ENCODE measurements at regions not wholly inside any gene's neighbourhood (a gene's known extent, or its start where the extent isn't known, plus 50 kb on each side); places are given as distances from the start of the nearest gene placed in this dataset.

DNA sequence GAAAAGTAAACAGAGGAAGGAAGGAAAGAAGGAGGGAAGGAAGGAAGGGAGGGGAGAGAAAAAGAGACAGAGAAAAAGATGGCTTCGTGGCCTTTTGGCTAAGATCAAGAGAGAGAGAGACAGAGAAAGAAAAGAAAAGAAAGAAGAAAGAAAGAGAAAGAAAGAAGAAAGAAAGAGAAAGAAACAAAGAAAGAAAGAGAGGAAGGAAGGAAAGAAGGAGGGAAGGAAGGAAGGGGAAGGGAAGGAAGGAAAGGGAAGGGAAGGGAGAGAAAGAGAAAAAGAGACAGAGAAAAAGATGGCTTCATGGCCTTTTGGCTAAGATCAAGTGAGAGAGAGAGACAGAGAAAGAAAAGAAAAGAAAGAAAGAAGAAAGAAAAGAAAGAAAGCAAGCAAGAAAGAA, 91.4 kb downstream of the PRLHR start:
- no peak for TF ChIP-seq NFIC (IDR thresholded peaks at IDR 0.05; ENCODE audit: low read length)
- TF ChIP-seq NFE2 (CRISPR knock-in tag; IDR thresholded peaks at IDR 0.05) = no peak
- TF ChIP-seq ZMYM4 (CRISPR knock-in tag; IDR thresholded peaks at IDR 0.05) = no peak
- TF ChIP-seq BCL6 (CRISPR knock-in tag; IDR thresholded peaks at IDR 0.05) = no peak
- TF ChIP-seq TBL1XR1 (IDR thresholded peaks at IDR 0.05; ENCODE audit: borderline replicate concordance, low read length, partially characterized antibody) = no peak
- TF ChIP-seq, protein P1, sequence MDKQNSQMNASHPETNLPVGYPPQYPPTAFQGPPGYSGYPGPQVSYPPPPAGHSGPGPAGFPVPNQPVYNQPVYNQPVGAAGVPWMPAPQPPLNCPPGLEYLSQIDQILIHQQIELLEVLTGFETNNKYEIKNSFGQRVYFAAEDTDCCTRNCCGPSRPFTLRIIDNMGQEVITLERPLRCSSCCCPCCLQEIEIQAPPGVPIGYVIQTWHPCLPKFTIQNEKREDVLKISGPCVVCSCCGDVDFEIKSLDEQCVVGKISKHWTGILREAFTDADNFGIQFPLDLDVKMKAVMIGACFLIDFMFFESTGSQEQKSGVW (CRISPR knock-in tag; IDR thresholded peaks at IDR 0.05; ENCODE audit: borderline replicate concordance) = no peak
- TF ChIP-seq, protein P2, sequence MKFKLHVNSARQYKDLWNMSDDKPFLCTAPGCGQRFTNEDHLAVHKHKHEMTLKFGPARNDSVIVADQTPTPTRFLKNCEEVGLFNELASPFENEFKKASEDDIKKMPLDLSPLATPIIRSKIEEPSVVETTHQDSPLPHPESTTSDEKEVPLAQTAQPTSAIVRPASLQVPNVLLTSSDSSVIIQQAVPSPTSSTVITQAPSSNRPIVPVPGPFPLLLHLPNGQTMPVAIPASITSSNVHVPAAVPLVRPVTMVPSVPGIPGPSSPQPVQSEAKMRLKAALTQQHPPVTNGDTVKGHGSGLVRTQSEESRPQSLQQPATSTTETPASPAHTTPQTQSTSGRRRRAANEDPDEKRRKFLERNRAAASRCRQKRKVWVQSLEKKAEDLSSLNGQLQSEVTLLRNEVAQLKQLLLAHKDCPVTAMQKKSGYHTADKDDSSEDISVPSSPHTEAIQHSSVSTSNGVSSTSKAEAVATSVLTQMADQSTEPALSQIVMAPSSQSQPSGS (CRISPR knock-in tag; IDR thresholded peaks at IDR 0.05) = no peak
- no peak for TF ChIP-seq GATAD1 (CRISPR knock-in tag; IDR thresholded peaks at IDR 0.05)
- no peak for TF ChIP-seq ZNF713 (CRISPR knock-in tag; IDR thresholded peaks at IDR 0.05)
- no peak for TF ChIP-seq ZNF350 (CRISPR knock-in tag; IDR thresholded peaks at IDR 0.05; ENCODE audit: borderline replicate concordance, low read depth)
- TF ChIP-seq ZNF703 (CRISPR knock-in tag; IDR thresholded peaks at IDR 0.05; ENCODE audit: borderline replicate concordance) = no peak
- TF ChIP-seq, protein P3, sequence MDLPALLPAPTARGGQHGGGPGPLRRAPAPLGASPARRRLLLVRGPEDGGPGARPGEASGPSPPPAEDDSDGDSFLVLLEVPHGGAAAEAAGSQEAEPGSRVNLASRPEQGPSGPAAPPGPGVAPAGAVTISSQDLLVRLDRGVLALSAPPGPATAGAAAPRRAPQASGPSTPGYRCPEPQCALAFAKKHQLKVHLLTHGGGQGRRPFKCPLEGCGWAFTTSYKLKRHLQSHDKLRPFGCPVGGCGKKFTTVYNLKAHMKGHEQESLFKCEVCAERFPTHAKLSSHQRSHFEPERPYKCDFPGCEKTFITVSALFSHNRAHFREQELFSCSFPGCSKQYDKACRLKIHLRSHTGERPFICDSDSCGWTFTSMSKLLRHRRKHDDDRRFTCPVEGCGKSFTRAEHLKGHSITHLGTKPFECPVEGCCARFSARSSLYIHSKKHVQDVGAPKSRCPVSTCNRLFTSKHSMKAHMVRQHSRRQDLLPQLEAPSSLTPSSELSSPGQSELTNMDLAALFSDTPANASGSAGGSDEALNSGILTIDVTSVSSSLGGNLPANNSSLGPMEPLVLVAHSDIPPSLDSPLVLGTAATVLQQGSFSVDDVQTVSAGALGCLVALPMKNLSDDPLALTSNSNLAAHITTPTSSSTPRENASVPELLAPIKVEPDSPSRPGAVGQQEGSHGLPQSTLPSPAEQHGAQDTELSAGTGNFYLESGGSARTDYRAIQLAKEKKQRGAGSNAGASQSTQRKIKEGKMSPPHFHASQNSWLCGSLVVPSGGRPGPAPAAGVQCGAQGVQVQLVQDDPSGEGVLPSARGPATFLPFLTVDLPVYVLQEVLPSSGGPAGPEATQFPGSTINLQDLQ (CRISPR knock-in tag; IDR thresholded peaks at IDR 0.05) = no peak
- no peak for TF ChIP-seq ZNF564 (CRISPR knock-in tag; IDR thresholded peaks at IDR 0.05)
- TF ChIP-seq, protein P4, sequence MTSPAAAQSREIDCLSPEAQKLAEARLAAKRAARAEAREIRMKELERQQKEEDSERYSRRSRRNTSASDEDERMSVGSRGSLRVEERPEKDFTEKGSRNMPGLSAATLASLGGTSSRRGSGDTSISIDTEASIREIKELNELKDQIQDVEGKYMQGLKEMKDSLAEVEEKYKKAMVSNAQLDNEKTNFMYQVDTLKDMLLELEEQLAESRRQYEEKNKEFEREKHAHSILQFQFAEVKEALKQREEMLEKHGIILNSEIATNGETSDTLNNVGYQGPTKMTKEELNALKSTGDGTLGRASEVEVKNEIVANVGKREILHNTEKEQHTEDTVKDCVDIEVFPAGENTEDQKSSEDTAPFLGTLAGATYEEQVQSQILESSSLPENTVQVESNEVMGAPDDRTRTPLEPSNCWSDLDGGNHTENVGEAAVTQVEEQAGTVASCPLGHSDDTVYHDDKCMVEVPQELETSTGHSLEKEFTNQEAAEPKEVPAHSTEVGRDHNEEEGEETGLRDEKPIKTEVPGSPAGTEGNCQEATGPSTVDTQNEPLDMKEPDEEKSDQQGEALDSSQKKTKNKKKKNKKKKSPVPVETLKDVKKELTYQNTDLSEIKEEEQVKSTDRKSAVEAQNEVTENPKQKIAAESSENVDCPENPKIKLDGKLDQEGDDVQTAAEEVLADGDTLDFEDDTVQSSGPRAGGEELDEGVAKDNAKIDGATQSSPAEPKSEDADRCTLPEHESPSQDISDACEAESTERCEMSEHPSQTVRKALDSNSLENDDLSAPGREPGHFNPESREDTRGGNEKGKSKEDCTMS (CRISPR knock-in tag; conservative IDR thresholded peaks at IDR 0.05) = no peak
- TF ChIP-seq NR1H2 (CRISPR knock-in tag; IDR thresholded peaks at IDR 0.05; ENCODE audit: borderline replicate concordance, low read depth) = no peak
- 2% methylated on average over 1 of the region's 1 CpG for WGBS (ENCODE audit: low lambda C conversion rate)
- Histone ChIP-seq H3K79me2 (ENCODE audit: insufficient read depth, low read length) (no peaks in the 10 kb centered on the region), H3K27me3 (ENCODE audit: control insufficient read depth in 1 of 2, insufficient read depth in 2 of 2, low read length in 2 of 2) (no peaks in the 10 kb centered on the region), H3K27ac (ENCODE audit: extremely low read length, insufficient read depth, low read length) (no peak overlapping the region), H3K4me1 (ENCODE audit: insufficient read depth, low read length) (no peaks in the 10 kb centered on the region), H4K20me1 (ENCODE audit: insufficient read depth, low read length) (no peaks in the 10 kb centered on the region), H2AFZ (ENCODE audit: low read length) (no peak overlapping the region), H3K9ac (ENCODE audit: insufficient read depth, low read depth, low read length) (no peak overlapping the region), H3K4me2 (ENCODE audit: low read depth, low read length) (no peak overlapping the region), H3K4me3 (replicated peaks in 1 of 3; ENCODE audit: insufficient read depth in 1 of 3, low read depth in 2 of 3, low read length in 3 of 3) (no peak overlapping the region), H3K9me3 (ENCODE audit: low read length) (no peaks in the 10 kb centered on the region), H3K36me3 (replicated peaks in 1 of 2; ENCODE audit: control insufficient read depth in 1 of 2, insufficient read depth in 2 of 2, low read length in 2 of 2) (no peaks in the 10 kb centered on the region)
- in situ Hi-C loops (cut with HindIII; ENCODE audit: extremely low pct_ligation_motif_present, low pct_unique_long_range_greater_than_20kb) (no loop called here), intact Hi-C loops (cut with micrococcal nuclease; ENCODE audit: unreplicated experiment) (no loop called here)
- ATAC-seq = no peak
- POLR2A ChIA-PET = no interaction called here
- no peak for FAIRE-seq
- DNase-seq (ENCODE audit: low spot score) = no peak
- BruUV-seq (replicated peaks) = no TSS peak
- CTCF ChIA-PET (ENCODE audit: low intra/inter-chr PET ratio, low total read pairs) = no interaction called here
